CD4-positive, alpha-beta T cell treated with Interleukin-15 for 4 hours (primary cell): ENCODE measurements at regions not wholly inside any gene's neighbourhood (a gene's known extent, or its start where the extent isn't known, plus 50 kb on each side); places are given as distances from the start of the nearest gene placed in this dataset.

ENCODE experiments used
- DNase-seq: peaks from one replicate; pipeline ENCODE4 v3.0.0-alpha.2; 2020; ENCODE audit warnings: low spot score

GRCh38 chr6:169082817-169083507 is 170.7 kb downstream of the THBS2 start:
- no peak for DNase-seq

- DNase-seq, result no peak
Observed at GRCh38 chr6:169082093-169082492, 171.6 kb downstream of the THBS2 start.

- DNase-seq, result no peak
Observed at GRCh38 chr6:169081248-169081647, 172.4 kb downstream of the THBS2 start.

DNA sequence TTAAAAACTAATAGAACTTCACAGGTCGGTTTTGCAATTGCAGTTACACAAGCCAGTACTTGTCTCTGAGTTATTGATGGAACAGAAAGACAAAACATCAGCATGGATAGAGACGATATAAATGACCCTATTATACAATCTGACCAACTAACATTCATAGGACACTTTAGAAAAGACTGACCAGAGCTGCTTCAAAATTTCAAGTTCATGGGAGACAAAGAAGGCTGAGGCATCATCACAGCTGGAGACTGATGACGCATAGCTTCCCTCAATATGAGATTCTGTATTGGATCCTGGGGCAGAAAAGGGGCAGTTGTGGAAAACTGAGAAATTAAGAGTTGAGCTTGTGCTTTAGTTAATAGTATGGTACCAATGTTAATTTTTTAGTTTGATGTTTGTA is 174.0 kb downstream of the THBS2 start:
- no peak for DNase-seq

DNA sequence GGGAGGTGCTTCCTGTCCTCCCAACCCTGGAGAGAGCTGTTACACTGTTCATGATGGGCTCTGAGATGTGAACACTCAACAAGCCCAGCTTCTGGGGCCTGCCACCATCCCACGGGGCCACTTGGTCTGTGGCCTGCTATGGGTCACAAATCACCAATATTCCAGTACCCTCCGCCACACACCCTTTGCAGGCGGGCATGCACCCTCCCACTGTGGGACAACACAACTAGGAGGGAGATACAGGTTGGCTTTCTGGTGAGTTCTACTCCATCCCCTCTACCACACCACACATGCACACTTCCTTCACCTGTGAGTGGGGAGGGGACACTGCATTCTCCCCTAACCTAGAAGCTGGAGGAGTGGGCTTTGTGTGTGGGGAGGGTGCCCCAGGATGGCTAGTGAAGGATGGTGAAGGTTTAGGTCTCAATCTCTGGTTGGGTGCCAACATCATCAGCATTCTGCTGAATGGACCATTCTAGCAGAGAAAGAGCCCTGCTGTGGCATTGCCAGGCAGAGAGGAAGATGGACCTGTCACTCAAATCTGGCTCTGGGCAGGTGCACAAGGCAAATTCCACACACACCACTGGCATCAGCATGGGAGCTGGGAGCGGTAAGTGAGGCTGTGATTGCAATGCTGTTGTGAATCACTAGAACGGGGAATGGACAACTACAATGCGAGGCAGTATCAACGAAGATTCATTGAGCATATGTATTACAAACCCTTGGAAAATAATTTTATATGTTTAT is 175.1 kb downstream of the THBS2 start:
- no peak for DNase-seq

- no peak for DNase-seq
Observed at GRCh38 chr6:169075915-169076654, 177.6 kb downstream of the THBS2 start.

- no peak for DNase-seq
Observed at GRCh38 chr6:169075211-169075914, 178.3 kb downstream of the THBS2 start.

GRCh38 chr6:169074526-169074925 is 179.1 kb downstream of the THBS2 start:
- DNase-seq, result no peak

DNA sequence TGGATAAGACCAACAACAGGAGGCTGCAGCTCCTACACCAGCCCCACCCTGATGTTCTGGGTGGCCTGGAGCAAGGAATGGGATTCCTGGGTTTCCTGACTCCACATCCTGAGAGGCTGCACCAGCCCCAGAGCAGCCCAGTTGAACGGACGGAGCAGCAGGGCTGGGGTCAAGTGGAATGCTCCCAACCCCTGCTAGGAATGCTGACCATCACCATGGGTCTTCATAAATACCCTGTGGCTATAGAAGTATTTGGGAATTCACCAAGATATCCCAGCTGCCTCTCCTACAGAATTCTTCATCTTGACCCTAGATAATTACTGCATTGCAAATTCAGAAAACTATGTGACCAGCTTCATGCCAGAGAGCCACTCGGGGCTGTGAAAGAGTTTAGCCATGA is 180.3 kb downstream of the THBS2 start:
- DNase-seq, result no peak

- no peak for DNase-seq
Observed at GRCh38 chr6:169072127-169073042, 181.3 kb downstream of the THBS2 start.

- DNase-seq, result no peak
Observed at GRCh38 chr6:169071394-169071793, 182.3 kb downstream of the THBS2 start.

DNA sequence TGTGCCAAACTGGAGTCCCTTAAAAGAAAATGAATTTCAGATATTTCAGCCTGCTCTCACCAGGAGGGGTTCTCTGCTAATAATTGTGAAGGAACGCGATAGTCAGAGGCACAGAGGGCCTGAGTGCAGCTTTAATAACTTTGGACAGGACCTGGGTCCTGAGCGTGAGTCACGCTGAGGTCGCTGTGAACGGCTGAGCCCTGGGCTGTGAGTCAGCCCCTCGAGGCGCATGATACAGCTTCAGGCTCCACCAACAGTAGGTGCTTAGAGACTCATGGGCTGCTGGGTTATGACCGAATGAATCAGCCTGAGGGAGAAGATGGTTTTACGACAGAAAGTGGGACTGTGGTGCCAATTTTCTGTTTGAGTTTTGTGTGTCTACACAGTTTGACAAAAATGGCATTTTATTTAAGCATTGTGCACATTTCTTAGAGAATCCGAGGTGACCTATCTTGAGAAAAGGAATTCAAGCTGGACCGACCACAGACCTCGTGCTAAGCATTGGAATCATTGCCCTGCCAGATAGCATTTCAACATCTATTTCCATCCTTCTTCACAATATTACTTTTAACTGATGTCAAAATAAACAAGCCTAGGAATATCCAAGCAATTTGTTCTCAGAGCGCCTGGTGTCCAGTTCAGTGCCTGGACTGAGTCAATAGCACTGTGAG is 183.0 kb downstream of the THBS2 start:
- DNase-seq, result no peak

DNA sequence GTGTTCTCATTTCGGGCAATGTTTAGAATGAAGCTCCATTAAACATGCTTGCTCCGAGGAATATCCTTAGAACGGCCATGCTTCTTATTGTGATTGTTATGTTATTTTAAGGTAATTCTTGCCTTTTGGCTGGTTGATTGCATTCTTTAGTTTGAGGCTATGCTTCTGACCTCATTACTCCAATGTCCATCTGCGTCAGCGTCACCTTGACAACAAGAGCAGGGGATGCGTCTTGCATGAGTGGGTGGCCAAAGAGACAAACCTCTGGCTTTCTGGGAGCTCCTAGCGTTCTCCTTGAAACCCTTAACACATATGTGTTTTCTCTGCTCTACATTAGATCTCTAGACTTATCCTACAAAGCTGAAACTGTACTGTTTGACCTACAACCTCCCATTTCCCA is 184.3 kb downstream of the THBS2 start:
- DNase-seq, result no peak

GRCh38 chr6:169064194-169064593 is 189.5 kb downstream of the THBS2 start:
- no peak for DNase-seq

DNA sequence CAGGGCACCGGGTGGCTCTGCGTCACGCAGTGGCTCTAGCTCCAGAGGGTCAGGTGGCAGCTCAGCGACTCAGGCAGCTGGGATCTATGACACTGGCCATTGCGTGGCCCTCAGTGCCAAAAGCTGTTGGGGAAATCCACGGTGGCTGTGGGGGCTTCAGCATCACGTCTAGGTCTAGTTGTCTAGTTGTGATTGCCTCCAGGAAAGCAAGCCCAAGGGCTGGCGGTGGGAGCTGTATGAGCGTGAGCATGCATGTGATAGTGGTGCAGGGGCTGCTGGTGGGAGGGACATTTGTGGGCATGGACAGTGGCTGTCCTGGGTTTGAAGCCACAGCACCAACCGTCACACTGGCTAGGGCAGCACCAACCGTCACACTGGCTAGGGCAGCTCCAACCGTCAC is 191.4 kb downstream of the THBS2 start:
- DNase-seq, result no peak

- no peak for DNase-seq
Observed at GRCh38 chr6:169058634-169059033, 195.0 kb downstream of the THBS2 start.

- no peak for DNase-seq
Observed at GRCh38 chr6:169052462-169052861, 201.2 kb downstream of the THBS2 start.

- no peak for DNase-seq
Observed at GRCh38 chr6:169051371-169051770, 202.3 kb downstream of the THBS2 start.

- no peak for DNase-seq
Observed at GRCh38 chr6:169048865-169049205, 204.8 kb downstream of the THBS2 start.

GRCh38 chr6:169048185-169048864 is 205.3 kb downstream of the THBS2 start:
- no peak for DNase-seq
